BJ (cell line): ENCODE measurements at regions not wholly inside any gene's neighbourhood (a gene's known extent, or its start where the extent isn't known, plus 50 kb on each side); places are given as distances from the start of the nearest gene placed in this dataset.
"Not testable (repeated sequence)": the region's sequence is repeated elsewhere in the genome, so short reads cannot be mapped to it uniquely, and the experiment has no call there.

Source experiments
- CTCF ChIA-PET: fragments of 350-600 bp; formaldehyde crosslinking; extraction: SDS; loops from one replicate; lab custom pipeline; 2021; ENCODE audit warnings: antibody characterized with exemption, inconsistent platforms; lab: Yijun Ruan, JAX
- POLR2A ChIA-PET: fragments of 300-600 bp; sonication (Branson Sonifier 250); formaldehyde crosslinking; extraction: SDS; loops from one replicate; lab custom pipeline; 2021; ENCODE audit warnings: antibody characterized with exemption; lab: Charles Lee
- DNase-seq: peaks from one replicate; pipeline ENCODE4 v3.0.0-alpha.2; 2011; ENCODE audit warnings: low read depth
- H3K27me3 ChIP-seq: 2 replicates; pipeline ENCODE4 v1.6.0; 2011; ENCODE audit warnings: low read length; ENCODE audit not compliant: control insufficient read depth, insufficient read depth
- H3K36me3 ChIP-seq: 2 replicates; pipeline ENCODE4 v1.5.1; 2011; ENCODE audit warnings: low read length; ENCODE audit not compliant: control insufficient read depth, insufficient read depth
- H3K4me3 ChIP-seq: 2 replicates; pipeline ENCODE4 v1.5.1; 2011; ENCODE audit warnings: low read depth, mild to moderate bottlenecking, control low read depth, low read length
- CTCF ChIP-seq: IDR thresholded peaks from 2 replicates; pipeline ENCODE4 v1.5.1; 2011; ENCODE audit warnings: low read depth, mild to moderate bottlenecking, control low read depth, inconsistent platforms, low read length, moderate library complexity; ENCODE audit not compliant: insufficient read depth

GRCh38 chr7:68888971-68889385 is 709.3 kb upstream of the AUTS2 start:
- ChIA-PET CTCF (no interaction called here), POLR2A (no interaction called here)
- Histone ChIP-seq H3K27me3 (no peaks in the 10 kb centered on the region), H3K4me3 (no peak overlapping the region), H3K36me3 (no peaks in the 10 kb centered on the region)
- no peak for DNase-seq
- no peak for TF ChIP-seq CTCF

GRCh38 chr7:68892236-68892635 is 706.0 kb upstream of the AUTS2 start:
- Histone ChIP-seq H3K27me3 (no peaks in the 10 kb centered on the region), H3K4me3 (no peak overlapping the region), H3K36me3 (no peaks in the 10 kb centered on the region)
- ChIA-PET POLR2A (no interaction called here), CTCF (no interaction called here)
- no peak for TF ChIP-seq CTCF
- no peak for DNase-seq

- no peak for DNase-seq
- no peak for TF ChIP-seq CTCF
- no peaks in the 10 kb centered on the region for H3K36me3 ChIP-seq
- no peaks in the 10 kb centered on the region for H3K27me3 ChIP-seq
- CTCF ChIA-PET, result no interaction called here
- POLR2A ChIA-PET, result no interaction called here
- no peak overlapping the region for H3K4me3 ChIP-seq
Observed at GRCh38 chr7:68893411-68893810, 704.9 kb upstream of the AUTS2 start.

GRCh38 chr7:68899156-68899555 is 699.1 kb upstream of the AUTS2 start:
- CTCF ChIA-PET, DNase-seq, POLR2A ChIA-PET, H3K36me3 ChIP-seq, H3K4me3 ChIP-seq, H3K27me3 ChIP-seq: not testable (repeated sequence)

GRCh38 chr7:68900096-68900495 is 698.2 kb upstream of the AUTS2 start:
- no peak for TF ChIP-seq CTCF
- ChIA-PET CTCF (no interaction called here), POLR2A (no interaction called here)
- Histone ChIP-seq H3K4me3 (no peak overlapping the region), H3K27me3 (no peaks in the 10 kb centered on the region), H3K36me3 (no peaks in the 10 kb centered on the region)
- no peak for DNase-seq

- POLR2A ChIA-PET, result no interaction called here
Observed at GRCh38 chr7:68904630-68905029, 693.6 kb upstream of the AUTS2 start.

More at GRCh38 chr7:68904630-68905029, 693.6 kb upstream of the AUTS2 start:
- TF ChIP-seq CTCF, result no peak
- Histone ChIP-seq H3K36me3 (no peaks in the 10 kb centered on the region), H3K27me3 (no peaks in the 10 kb centered on the region), H3K4me3 (no peak overlapping the region)
- DNase-seq, result no peak
- CTCF ChIA-PET, result no interaction called here
